SK-N-MC (cell line): ENCODE measurements at regions not wholly inside any gene's neighbourhood (a gene's known extent, or its start where the extent isn't known, plus 50 kb on each side); places are given as distances from the start of the nearest gene placed in this dataset.

Experiments used
- DNase-seq: peaks from one replicate; pipeline ENCODE4 v3.0.0-alpha.2; 2011; ENCODE audit warnings: low read depth, low spot score
- H3K27ac ChIP-seq: fragments of 200-600 bp; sonication (generic); 2 replicates; pipeline ENCODE4 v1.5.1; 2016; ENCODE audit warnings: mixed run types
- H3K36me3 ChIP-seq: fragments of 200-600 bp; sonication (generic); 2 replicates; pipeline ENCODE4 v1.6.1; 2017; ENCODE audit warnings: antibody characterized with exemption, low read length, mixed read lengths; ENCODE audit not compliant: insufficient read depth
- H3K4me3 ChIP-seq: fragments of 200-600 bp; sonication (generic); 2 replicates; pipeline ENCODE4 v1.5.1; 2016
- H3K9ac ChIP-seq: fragments of 200-600 bp; sonication (generic); 2 replicates; pipeline ENCODE4 v1.8.0; 2017; ENCODE audit warnings: mixed run types, mixed read lengths; ENCODE audit not compliant: insufficient read length
- H3K9me3 ChIP-seq: fragments of 200-600 bp; sonication (generic); 2 replicates; pipeline ENCODE4 v1.6.1; 2017; ENCODE audit warnings: low read depth, mild to moderate bottlenecking, antibody characterized with exemption, low read length, moderate library complexity, mixed read lengths
- EZH2 ChIP-seq: fragments of 200-600 bp; sonication (generic); IDR thresholded peaks from one replicate; pipeline ENCODE4 v1.6.1; 2017; ENCODE audit warnings: antibody characterized with exemption
- FOXP2 ChIP-seq: optimal IDR thresholded peaks from 2 replicates; pipeline ENCODE3; 2011; ENCODE audit warnings: mild to moderate bottlenecking, moderate library complexity; ENCODE audit not compliant: insufficient read depth; ENCODE audit errors: extremely low read length, control extremely low read depth
- POLR2AphosphoS5 ChIP-seq: IDR thresholded peaks from 2 replicates; pipeline ENCODE4 v1.6.1; 2012; ENCODE audit warnings: mild to moderate bottlenecking, low read depth, low read length, borderline replicate concordance

- no peak for DNase-seq
- H3K27ac ChIP-seq = no peak overlapping the region
- H3K9ac ChIP-seq = no peak overlapping the region
- H3K36me3 ChIP-seq = no peaks in the 10 kb centered on the region
- H3K9me3 ChIP-seq = no peaks in the 10 kb centered on the region
- H3K4me3 ChIP-seq = no peak overlapping the region
- TF ChIP-seq EZH2 (no peak), FOXP2 (no peak), POLR2AphosphoS5 (no peak)
These were observed 117.4 kb upstream of the ELL2 start for GRCh38 chr5:96079075-96079474.

- Histone ChIP-seq H3K9ac (no peak overlapping the region), H3K9me3 (no peaks in the 10 kb centered on the region), H3K27ac (no peak overlapping the region), H3K4me3 (no peak overlapping the region), H3K36me3 (no peaks in the 10 kb centered on the region)
- DNase-seq = no peak
- no peak for TF ChIP-seq FOXP2
- no peak for TF ChIP-seq EZH2
- no peak for TF ChIP-seq POLR2AphosphoS5
These were observed 114.8 kb upstream of the ELL2 start for GRCh38 chr5:96076451-96076850.

- DNase-seq = no peak
- Histone ChIP-seq H3K9me3 (no peaks in the 10 kb centered on the region), H3K27ac (no peak overlapping the region), H3K4me3 (no peak overlapping the region), H3K9ac (no peak overlapping the region), H3K36me3 (no peaks in the 10 kb centered on the region)
- TF ChIP-seq FOXP2 (no peak), POLR2AphosphoS5 (no peak), EZH2 (no peak)
These were observed 114.1 kb upstream of the ELL2 start for GRCh38 chr5:96075579-96076289.

- Histone ChIP-seq H3K27ac (no peak overlapping the region), H3K9ac (no peak overlapping the region), H3K36me3 (no peaks in the 10 kb centered on the region), H3K4me3 (no peak overlapping the region), H3K9me3 (no peaks in the 10 kb centered on the region)
- TF ChIP-seq FOXP2 (no peak), POLR2AphosphoS5 (no peak), EZH2 (no peak)
- no peak for DNase-seq
These were observed 113.2 kb upstream of the ELL2 start for GRCh38 chr5:96074870-96075269.

GRCh38 chr5:96074460-96074859, 112.8 kb upstream of the ELL2 start:
- H3K27ac ChIP-seq = no peak overlapping the region

GRCh38 chr5:96072791-96073165, 111.1 kb upstream of the ELL2 start:
- Histone ChIP-seq H3K4me3 (no peak overlapping the region), H3K27ac (no peak overlapping the region), H3K9me3 (no peaks in the 10 kb centered on the region), H3K36me3 (no peaks in the 10 kb centered on the region), H3K9ac (no peak overlapping the region)
- no peak for DNase-seq
- TF ChIP-seq EZH2 = no peak
- no peak for TF ChIP-seq POLR2AphosphoS5
- no peak for TF ChIP-seq FOXP2

More at GRCh38 chr5:96074460-96074859, 112.8 kb upstream of the ELL2 start:
- TF ChIP-seq POLR2AphosphoS5 (no peak), FOXP2 (no peak), EZH2 (no peak)
- no peak for DNase-seq
- Histone ChIP-seq H3K9ac (no peak overlapping the region), H3K4me3 (no peak overlapping the region), H3K36me3 (no peaks in the 10 kb centered on the region), H3K9me3 (no peaks in the 10 kb centered on the region)

GRCh38 chr5:96072138-96072790, 110.6 kb upstream of the ELL2 start:
- H3K27ac ChIP-seq = no peak overlapping the region
- TF ChIP-seq FOXP2 = no peak
- no peak for TF ChIP-seq EZH2
- no peak for TF ChIP-seq POLR2AphosphoS5
- no peak overlapping the region for H3K4me3 ChIP-seq
- no peak for DNase-seq
- no peak overlapping the region for H3K9ac ChIP-seq
- no peaks in the 10 kb centered on the region for H3K9me3 ChIP-seq
- no peaks in the 10 kb centered on the region for H3K36me3 ChIP-seq

GRCh38 chr5:96070622-96071225, 109.1 kb upstream of the ELL2 start:
- no peaks in the 10 kb centered on the region for H3K36me3 ChIP-seq
- H3K9ac ChIP-seq = no peak overlapping the region
- H3K27ac ChIP-seq = no peak overlapping the region
- TF ChIP-seq POLR2AphosphoS5 (no peak), EZH2 (no peak), FOXP2 (no peak)
- H3K9me3 ChIP-seq = no peaks in the 10 kb centered on the region
- H3K4me3 ChIP-seq = no peak overlapping the region
- no peak for DNase-seq
